ENCODE measurements at regions not wholly inside any gene's neighbourhood (a gene's known extent, or its start where the extent isn't known, plus 50 kb on each side); places are given as distances from the start of the nearest gene placed in this dataset.

DNA sequence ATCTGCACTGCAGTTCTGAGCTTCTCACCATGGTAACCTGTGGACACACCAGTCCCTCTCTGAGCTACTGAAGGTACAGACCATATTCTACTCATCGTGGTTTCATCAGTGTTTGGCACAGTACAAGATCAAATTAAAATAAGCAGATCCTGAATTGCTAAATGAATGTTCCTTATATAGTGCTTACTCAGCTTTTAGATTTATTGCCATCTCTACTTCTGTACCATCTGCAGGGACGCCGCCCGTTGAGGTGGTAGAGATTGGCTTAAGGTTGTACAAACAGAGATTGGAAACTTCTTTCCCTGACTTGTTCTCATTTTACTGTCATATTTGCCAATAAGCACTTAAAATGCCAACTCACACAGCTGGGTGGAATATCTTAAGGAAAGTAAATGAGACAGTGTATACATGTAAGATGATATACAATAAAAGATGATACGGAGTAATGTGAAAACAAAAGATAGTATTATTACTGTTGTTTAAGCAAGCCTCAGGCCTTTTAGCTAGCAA is 223.4 kb upstream of the FOXQ1 start:
- no peak for DNase-seq (ENCODE audit: low spot score)
- TF ChIP-seq, protein P1, sequence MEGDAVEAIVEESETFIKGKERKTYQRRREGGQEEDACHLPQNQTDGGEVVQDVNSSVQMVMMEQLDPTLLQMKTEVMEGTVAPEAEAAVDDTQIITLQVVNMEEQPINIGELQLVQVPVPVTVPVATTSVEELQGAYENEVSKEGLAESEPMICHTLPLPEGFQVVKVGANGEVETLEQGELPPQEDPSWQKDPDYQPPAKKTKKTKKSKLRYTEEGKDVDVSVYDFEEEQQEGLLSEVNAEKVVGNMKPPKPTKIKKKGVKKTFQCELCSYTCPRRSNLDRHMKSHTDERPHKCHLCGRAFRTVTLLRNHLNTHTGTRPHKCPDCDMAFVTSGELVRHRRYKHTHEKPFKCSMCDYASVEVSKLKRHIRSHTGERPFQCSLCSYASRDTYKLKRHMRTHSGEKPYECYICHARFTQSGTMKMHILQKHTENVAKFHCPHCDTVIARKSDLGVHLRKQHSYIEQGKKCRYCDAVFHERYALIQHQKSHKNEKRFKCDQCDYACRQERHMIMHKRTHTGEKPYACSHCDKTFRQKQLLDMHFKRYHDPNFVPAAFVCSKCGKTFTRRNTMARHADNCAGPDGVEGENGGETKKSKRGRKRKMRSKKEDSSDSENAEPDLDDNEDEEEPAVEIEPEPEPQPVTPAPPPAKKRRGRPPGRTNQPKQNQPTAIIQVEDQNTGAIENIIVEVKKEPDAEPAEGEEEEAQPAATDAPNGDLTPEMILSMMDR (conservative IDR thresholded peaks at IDR 0.05; ENCODE audit: low read depth): no peak
- ChIA-PET POLR2A (ENCODE audit: low non-redundant PET) (no interaction called here), CTCF (interaction anchor here (1.0 kb wide), 1 partner anchor 179 kb away, joined by 3 read pairs; no protein-coding TSS in a partner anchor)
- no peak overlapping the region for H3K27ac ChIP-seq

DNA sequence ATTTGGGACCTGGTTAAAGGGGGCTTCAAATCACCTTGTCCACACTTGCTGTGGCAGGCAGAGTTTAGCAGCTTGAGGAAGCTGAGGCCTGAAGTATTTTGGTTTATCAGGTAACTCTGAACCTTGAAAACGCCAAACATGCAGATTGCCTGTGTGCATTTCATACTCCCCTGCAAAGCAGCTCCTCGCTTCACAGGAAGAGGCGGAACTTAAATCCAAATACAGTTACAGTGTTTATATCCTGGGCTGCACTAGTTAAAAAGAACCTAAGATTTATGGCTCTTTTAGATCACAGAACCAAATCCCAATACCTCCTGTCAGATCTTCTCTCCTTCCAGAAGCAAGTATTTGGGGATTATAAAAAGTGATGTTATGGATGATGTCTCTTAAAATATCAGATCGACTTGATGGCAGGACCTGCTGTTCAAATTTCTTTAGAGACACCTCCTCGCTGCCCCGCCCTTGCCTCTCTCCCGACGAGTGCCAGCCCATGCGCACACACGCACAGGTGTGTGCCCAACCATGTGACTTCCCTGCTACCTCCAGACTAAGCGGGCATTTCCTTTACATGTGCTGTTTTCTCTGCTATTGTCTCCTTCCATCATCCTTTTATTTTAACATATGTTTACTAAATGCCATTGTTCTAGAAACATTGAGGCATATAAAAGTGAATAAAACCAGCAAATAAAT is 224.6 kb upstream of the FOXQ1 start:
- H3K27ac ChIP-seq: peak overlapping the region; percentile 50; the same call in 1 of the 2 replicates
- DNase-seq (ENCODE audit: low spot score): no peak
- TF ChIP-seq, protein P1 (conservative IDR thresholded peaks at IDR 0.05; ENCODE audit: low read depth): no peak
- CTCF ChIA-PET: interaction anchor here (0.7 kb wide), 1 partner anchor 249 kb away, joined by 3 read pairs; no protein-coding TSS in a partner anchor
- POLR2A ChIA-PET (ENCODE audit: low non-redundant PET): no interaction called here

DNA sequence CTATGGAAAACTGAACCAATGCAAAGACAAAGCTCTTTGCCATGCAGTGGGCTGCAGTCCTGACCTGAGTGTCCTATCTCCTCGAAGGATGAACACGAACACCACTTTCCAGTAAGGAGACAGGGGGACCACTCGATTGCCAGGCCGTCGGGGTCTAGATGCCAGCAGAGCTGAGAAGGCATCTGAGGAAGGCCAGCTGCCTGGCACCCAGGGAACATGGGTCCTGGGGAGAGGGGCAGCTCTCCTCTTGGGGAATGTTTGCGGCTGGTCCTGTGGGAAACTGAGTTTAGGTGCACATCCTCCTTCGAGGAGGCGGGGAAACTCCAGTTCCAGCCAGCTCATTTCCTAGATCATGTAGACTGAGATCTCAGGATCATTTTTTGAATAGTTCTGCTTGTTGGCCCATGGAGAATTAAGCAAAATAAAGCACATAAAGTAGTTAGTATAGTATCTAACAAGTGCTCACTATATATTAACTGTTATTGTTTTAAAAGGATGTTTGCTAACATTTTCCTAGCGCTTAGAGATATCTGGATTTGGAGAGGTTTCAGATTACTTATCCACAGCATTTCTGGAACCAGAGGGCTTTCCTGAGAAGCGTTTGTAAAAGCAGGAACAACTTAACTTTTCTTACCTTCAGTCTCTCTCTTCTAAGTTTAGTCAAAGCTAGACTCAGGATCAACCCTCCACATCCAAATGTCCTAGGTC is 225.3 kb upstream of the FOXQ1 start:
- ChIA-PET CTCF (interaction anchor here (1.0 kb wide), 1 partner anchor 225 kb away, joined by 3 read pairs; the partner anchor contains the start of gene FOXQ1), POLR2A (ENCODE audit: low non-redundant PET) (no interaction called here)
- H3K27ac ChIP-seq: no peak overlapping the region
- TF ChIP-seq, protein P1 (conservative IDR thresholded peaks at IDR 0.05; ENCODE audit: low read depth): no peak
- no peak for DNase-seq (ENCODE audit: low spot score)

DNA sequence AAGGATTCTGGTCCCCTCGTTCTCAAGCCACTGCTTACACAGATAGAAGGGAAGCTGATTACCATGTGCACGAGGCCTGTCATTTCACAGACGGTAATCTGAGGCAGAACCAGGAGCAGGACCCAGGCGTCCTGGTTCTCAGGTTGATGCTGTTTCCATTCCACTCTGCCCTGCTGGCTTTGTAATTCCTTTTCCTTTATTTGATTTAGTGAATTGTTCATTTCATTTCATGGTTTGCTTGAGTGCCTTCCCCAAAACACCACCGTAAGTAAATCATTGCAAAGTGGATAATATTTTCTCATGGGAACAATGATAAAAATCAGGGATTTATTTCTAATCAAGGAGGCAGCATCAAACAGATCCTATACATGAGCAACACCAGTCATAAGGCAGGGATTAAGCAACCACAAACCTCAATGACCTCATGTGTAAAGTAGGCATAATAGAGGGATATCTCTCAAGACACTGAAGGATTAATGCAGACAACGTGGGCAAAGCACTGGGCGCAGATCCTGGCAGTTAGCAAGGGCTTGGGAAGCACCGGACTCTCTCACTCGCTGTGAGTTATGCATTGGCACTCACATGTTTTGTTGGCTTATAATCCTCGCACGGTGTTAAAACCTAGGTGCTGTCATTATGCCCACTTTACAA is 229.5 kb upstream of the FOXQ1 start:
- POLR2A ChIA-PET (ENCODE audit: low non-redundant PET): interaction anchor here (0.6 kb wide), 1 partner anchor 11 kb away, joined by 11 read pairs; no protein-coding TSS in a partner anchor
- CTCF ChIA-PET: interaction anchor here (0.6 kb wide), 1 partner anchor 20 kb away, joined by 3 read pairs; no protein-coding TSS in a partner anchor
- no peak for DNase-seq (ENCODE audit: low spot score)
- TF ChIP-seq, protein P1 (conservative IDR thresholded peaks at IDR 0.05; ENCODE audit: low read depth): no peak
- H3K27ac ChIP-seq: peak overlapping the region; percentile 71

DNA sequence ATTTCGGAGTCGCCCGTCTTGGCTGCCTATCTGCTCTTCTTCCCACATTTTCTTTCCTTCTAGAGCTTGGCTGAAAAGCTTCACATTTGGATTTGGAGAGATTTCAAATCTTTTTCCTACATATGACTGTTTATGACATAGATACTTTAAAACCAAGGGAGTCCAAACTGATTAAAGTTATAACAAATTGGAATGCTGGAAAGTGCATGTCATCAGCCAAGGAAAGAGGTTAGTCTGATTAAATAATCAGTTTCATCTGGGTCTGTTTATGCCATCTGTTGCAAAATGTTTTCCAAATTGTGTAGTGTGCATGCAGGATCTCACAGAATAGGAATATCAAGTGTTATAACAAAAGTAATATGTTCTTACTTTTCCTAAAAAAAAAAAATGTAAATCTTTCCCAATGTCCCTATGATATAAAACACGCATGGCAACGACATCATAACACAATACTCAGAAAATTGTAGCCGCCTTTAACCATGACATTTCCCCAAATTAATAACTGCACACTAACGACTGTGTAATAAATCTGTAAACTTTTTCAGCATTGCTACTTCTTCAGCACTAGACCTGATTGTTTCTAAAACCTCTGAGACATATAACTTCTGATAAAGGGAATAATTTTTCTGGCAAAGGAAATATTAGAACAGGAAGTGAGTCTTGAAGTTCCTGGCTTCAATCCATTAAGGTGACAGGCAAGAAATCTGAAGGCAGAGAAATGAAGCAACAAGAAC is 230.2 kb upstream of the FOXQ1 start:
- ChIA-PET CTCF (interaction anchor here (0.6 kb wide), 1 partner anchor 19 kb away, joined by 3 read pairs; no protein-coding TSS in a partner anchor), POLR2A (ENCODE audit: low non-redundant PET) (interaction anchor here (0.6 kb wide), 1 partner anchor 11 kb away, joined by 11 read pairs; no protein-coding TSS in a partner anchor)
- H3K27ac ChIP-seq: peak overlapping the region; percentile 71
- DNase-seq (ENCODE audit: low spot score): no peak
- TF ChIP-seq, protein P1 (conservative IDR thresholded peaks at IDR 0.05; ENCODE audit: low read depth): no peak

Data from RWPE1 (cell line).